GM19043 (cell line): ENCODE measurements at regions not wholly inside any gene's neighbourhood (a gene's known extent, or its start where the extent isn't known, plus 50 kb on each side); places are given as distances from the start of the nearest gene placed in this dataset.

Source experiments
- ATAC-seq: cut with Tn5 transposase; IDR thresholded peaks from one replicate; pipeline ENCODE4 v1.9.1; 2021; ENCODE audit warnings: low read depth; ENCODE audit not compliant: unreplicated experiment

GRCh38 chr10:29858702-29859267 is 200.6 kb downstream of the JCAD start:
- ATAC-seq: no peak

- ATAC-seq: no peak
Measured at GRCh38 chr10:29857843-29858701, 201.3 kb downstream of the JCAD start.

GRCh38 chr10:29856295-29856694 is 203.1 kb downstream of the JCAD start:
- ATAC-seq: no peak

- no peak for ATAC-seq
Measured at GRCh38 chr10:29853913-29854312, 205.5 kb downstream of the JCAD start.

- no peak for ATAC-seq
Measured at GRCh38 chr10:29851241-29851640, 208.1 kb downstream of the JCAD start.

- ATAC-seq: no peak
Measured at GRCh38 chr10:29850371-29850770, 209.0 kb downstream of the JCAD start.

- ATAC-seq: no peak
Measured at GRCh38 chr10:29849886-29850285, 209.5 kb downstream of the JCAD start.

- no peak for ATAC-seq
Measured at GRCh38 chr10:29849126-29849833, 210.1 kb downstream of the JCAD start.

- ATAC-seq: no peak
Measured at GRCh38 chr10:29846881-29847280, 212.1 kb upstream of the SVIL start.

- no peak for ATAC-seq
Measured at GRCh38 chr10:29845166-29845565, 210.4 kb upstream of the SVIL start.

GRCh38 chr10:29843143-29843542 is 208.4 kb upstream of the SVIL start:
- ATAC-seq: no peak

GRCh38 chr10:29841724-29842649 is 207.2 kb upstream of the SVIL start:
- ATAC-seq: no peak

GRCh38 chr10:29840516-29841276 is 205.9 kb upstream of the SVIL start:
- ATAC-seq: no peak

- ATAC-seq: no peak
Measured at GRCh38 chr10:29839826-29840515, 205.2 kb upstream of the SVIL start.

- ATAC-seq: no peak
Measured at GRCh38 chr10:29838539-29838938, 203.8 kb upstream of the SVIL start.

- no peak for ATAC-seq
Measured at GRCh38 chr10:29837586-29837985, 202.8 kb upstream of the SVIL start.

GRCh38 chr10:29836396-29836795 is 201.6 kb upstream of the SVIL start:
- no peak for ATAC-seq

- ATAC-seq: no peak
Measured at GRCh38 chr10:29835055-29835454, 200.3 kb upstream of the SVIL start.
